ENCODE measurements at regions not wholly inside any gene's neighbourhood (a gene's known extent, or its start where the extent isn't known, plus 50 kb on each side); places are given as distances from the start of the nearest gene placed in this dataset.
"Not testable (repeated sequence)": the region's sequence is repeated elsewhere in the genome, so short reads cannot be mapped to it uniquely, and the experiment has no call there.

- DNase-seq: no peak
Observed at GRCh38 chrX:8025705-8026104, 98.5 kb upstream of the PNPLA4 start.

DNA sequence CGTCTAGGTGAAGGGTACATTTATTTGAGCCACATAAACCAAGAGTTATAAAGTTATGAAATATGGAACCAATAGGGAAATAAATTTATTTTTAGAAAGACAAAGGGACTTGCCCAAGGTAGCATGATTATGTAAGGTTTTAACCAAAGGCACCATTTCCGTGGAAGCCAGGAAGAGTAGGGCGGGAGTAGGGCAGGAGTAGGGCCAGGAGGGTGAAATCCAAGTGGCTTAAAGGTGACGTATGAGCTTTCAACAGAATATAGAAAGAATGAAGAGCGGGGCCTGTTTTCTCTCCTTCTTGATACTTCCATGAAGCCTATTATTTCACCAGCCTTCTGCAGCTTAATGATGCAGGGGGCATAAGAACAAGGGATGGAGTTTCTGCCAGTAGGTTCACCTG is 91.7 kb upstream of the PNPLA4 start:
- no peak for DNase-seq

DNA sequence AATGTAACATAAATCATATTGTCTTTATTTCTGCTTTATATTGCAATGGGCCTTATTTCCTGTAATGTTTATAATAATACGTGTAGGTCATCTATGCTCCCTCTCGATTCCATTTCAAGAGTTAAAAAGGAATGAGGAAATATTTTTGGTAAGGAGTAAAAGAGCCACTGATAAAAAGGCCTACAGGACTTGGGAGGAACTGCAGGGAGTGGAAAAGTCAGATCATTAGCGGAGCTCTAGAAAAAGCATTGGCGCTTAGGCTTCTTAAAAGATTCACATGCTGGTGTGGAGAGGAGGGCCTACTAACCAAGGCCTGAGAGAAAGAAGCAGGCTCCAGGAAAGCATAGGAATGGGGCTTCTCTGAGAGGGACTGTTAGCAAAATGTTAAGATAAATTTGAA is 82.9 kb upstream of the PNPLA4 start:
- no peak for DNase-seq

GRCh38 chrX:8005678-8006347 is 78.6 kb upstream of the PNPLA4 start:
- no peak for DNase-seq

DNA sequence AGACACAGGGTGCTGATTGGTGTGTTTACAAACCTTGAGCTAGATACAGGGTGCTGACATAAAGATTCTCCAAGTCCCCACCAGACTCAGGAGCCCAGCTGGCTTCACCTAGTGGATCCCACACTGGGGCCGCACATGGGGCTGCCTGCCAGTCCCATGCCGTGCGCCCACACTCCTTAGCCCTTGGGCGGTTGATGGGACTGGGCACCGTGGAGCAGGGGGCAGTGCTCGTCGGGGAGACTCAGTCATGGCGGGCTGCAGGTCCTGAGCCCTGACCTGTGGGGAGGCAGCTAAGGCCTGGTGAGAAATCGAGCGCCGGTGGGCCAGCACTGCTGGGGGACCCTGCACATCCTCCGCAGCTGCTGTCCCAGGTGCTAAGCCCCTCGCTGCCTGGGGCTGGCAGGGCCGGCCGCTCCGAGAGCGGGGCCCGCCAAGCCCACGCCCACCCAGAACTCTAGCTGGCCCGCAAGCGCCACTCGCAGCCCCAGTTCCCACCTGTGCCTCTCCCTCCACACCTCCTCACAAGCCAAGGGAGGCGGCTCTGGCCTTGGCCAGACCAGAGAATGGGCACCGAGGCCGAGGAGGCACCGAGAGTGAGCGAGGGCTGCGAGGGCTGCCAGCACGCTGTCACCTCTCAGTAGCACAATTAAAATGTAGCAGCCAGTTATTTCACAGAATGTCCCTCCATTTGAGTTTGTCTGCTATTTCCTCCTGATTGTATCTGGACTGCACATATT is 76.1 kb upstream of the PNPLA4 start:
- DNase-seq: no peak

GRCh38 chrX:7996851-7997250 is 69.6 kb upstream of the PNPLA4 start:
- DNase-seq: no peak

GRCh38 chrX:7996414-7996813 is 69.2 kb upstream of the PNPLA4 start:
- DNase-seq: peak; percentile 48

- DNase-seq: no peak
Observed at GRCh38 chrX:7993873-7994272, 66.7 kb upstream of the PNPLA4 start.

DNA sequence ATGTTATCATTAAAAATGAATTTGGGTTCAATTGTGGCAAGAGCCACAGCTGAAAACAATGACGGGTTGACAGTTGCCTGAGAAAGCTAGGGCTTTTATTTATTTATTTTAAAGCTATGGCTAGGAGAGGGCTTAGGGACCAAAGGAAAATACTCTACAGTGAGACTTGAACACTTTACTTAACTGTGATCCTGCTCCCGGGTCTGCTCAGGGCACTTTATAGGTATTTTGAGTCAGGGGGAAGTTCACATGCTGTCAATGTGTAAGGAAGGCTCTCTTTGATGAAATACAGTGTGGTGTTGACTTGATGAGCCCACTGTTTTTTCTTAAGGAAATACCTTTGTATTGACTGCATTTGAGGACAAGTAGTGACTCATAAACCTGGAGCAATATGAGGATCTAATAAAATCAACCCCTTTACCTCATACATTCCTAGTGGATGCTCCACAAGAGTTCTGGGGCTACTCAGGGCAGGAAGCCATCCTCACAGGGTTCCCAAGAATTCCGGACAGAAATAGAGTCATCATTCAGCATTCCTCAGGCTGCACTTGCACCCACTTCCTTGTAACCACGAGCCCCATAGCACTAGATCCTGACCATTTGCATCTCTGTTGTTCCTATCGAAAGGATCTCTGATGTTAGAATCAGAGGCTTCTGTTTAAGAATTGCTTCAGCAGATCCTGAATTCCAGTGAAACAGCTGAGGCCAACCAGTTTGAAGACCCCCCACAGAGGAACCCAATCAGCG is 61.0 kb upstream of the PNPLA4 start:
- DNase-seq: not testable (repeated sequence)

DNA sequence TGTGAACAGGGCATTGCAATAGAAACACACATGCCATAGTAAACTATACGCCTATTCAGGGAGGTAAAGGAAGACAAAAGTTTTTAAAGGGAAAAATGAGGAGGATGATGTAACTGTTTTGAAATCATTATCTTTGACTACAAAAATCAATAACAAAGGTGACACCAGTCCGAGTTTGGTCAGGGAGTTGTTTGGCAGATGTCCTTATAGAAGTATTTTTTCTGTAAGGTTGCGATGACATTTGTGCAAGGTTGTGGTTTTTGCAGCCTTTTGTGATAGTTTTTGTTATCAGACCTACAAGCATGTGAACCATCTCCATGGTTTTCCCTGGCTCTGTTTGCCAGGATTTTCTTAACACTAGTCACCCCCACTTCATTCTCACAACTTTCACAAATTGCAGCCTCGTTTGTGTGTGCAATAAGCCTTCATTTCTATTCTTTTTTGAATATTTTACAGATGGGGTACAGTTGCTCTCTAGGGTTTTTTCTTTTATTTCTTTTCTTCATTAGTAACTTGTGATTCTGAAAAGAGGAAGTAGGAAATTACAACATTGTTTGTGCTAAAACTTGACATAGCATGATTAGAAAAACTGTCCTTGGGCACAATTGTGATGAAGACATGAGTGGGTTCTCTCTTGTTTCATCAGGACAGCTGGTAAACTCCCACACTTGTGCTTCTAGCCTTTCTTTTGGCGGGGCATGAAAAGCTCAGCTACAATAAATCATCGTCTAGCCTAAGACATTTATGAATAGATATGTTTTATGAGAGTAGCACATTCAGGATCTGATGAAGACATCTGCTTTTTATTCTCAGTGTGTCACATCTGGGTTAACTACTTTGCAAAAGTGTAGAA is 60.2 kb upstream of the PNPLA4 start:
- peak; percentile 24 for DNase-seq

DNA sequence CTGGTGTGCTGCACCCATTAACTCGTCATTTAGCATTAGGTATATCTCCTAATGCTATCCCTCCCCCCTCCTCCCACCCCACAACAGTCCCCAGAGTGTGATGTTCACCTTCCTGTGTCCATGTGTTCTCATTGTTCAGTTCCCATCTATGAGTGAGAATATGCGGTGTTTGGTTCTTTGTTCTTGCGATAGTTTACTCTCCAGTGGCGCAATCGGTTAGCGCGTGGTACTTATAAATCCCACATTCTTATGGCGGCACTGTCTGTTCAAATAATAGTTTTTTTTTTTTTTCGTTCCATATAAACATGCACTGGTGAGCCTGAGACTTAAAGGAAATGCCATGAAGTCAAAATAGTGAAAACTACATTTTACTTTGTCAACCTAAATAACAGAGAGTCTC is 59.5 kb upstream of the PNPLA4 start:
- DNase-seq: not testable (repeated sequence)

DNA sequence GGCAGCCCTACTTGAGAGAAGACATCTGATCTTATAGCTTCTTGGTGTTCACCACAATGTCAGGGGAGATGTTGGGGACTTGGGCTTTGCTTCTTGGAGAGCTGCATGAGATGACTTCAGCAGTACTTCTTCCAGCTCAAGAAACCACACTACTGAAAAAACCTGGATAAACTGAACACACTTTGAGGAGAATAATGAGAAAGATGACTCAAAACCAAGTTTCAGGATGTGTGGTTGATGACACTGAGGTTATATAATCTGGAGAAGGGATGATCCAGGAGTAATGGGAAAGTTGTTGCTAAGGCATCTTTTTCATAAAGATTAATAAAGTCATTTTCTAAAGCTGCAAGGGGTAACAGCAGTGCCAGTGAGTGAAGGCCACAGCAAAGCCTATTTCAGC is 58.4 kb upstream of the PNPLA4 start:
- no peak for DNase-seq

- DNase-seq: no peak
Observed at GRCh38 chrX:7983581-7983980, 56.4 kb upstream of the PNPLA4 start.
